GM10248 (cell line): ENCODE measurements at regions not wholly inside any gene's neighbourhood (a gene's known extent, or its start where the extent isn't known, plus 50 kb on each side); places are given as distances from the start of the nearest gene placed in this dataset.
"Not testable (repeated sequence)": the region's sequence is repeated elsewhere in the genome, so short reads cannot be mapped to it uniquely, and the experiment has no call there.

Experiments
- CTCF ChIA-PET: fragments of 300-600 bp; sonication (Branson Sonifier 250); formaldehyde crosslinking; extraction: SDS; loops from one replicate; lab custom pipeline; 2021; ENCODE audit warnings: antibody characterized with exemption; lab: Yijun Ruan, JAX
- POLR2A ChIA-PET: fragments of 350-650 bp; sonication (Branson Sonifier 250); formaldehyde crosslinking; extraction: SDS; loops from one replicate; lab custom pipeline; 2020; ENCODE audit warnings: antibody characterized with exemption; lab: Yijun Ruan, JAX
- DNase-seq: peaks from one replicate; pipeline ENCODE4 v3.0.0; 2012; ENCODE audit errors: extremely low spot score
- TF ChIP-seq, protein P1 (sequence below): IDR thresholded peaks from 2 replicates; pipeline ENCODE4 v1.5.1; 2012; ENCODE audit warnings: mild to moderate bottlenecking, low read depth; ENCODE audit errors: extremely low read depth, missing control alignments, control extremely low read depth

DNA sequence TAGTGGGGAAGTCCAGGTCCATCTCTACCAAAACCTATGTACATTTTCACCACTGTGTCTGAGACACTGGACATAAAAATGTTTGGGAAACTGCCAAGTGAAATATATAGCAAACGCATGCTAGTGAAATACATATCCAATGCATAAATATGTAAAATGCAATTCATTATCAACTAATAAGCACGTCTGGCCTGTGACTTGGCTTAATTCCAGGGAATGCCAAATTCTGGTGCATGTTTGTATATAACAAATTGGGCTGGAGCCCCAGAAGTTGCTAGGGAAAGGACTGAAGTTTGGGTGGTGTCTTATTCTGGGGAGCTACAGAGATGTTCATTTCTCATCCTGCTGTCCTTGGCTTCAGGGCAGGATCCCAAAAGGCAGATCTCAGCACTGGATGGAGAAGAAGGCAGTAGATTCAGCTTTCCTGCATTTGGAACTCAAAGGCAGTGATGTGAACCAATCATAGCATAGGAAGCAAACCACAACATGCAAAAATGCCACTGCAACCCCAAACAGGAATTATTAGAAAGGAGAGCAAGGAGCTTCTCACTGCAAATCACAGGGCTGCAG is 184.3 kb downstream of the HS3ST3A1 start:
- CTCF ChIA-PET, result no interaction called here
- DNase-seq, result no peak
- POLR2A ChIA-PET, result no interaction called here
- TF ChIP-seq, protein P1, sequence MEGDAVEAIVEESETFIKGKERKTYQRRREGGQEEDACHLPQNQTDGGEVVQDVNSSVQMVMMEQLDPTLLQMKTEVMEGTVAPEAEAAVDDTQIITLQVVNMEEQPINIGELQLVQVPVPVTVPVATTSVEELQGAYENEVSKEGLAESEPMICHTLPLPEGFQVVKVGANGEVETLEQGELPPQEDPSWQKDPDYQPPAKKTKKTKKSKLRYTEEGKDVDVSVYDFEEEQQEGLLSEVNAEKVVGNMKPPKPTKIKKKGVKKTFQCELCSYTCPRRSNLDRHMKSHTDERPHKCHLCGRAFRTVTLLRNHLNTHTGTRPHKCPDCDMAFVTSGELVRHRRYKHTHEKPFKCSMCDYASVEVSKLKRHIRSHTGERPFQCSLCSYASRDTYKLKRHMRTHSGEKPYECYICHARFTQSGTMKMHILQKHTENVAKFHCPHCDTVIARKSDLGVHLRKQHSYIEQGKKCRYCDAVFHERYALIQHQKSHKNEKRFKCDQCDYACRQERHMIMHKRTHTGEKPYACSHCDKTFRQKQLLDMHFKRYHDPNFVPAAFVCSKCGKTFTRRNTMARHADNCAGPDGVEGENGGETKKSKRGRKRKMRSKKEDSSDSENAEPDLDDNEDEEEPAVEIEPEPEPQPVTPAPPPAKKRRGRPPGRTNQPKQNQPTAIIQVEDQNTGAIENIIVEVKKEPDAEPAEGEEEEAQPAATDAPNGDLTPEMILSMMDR, result no peak

DNA sequence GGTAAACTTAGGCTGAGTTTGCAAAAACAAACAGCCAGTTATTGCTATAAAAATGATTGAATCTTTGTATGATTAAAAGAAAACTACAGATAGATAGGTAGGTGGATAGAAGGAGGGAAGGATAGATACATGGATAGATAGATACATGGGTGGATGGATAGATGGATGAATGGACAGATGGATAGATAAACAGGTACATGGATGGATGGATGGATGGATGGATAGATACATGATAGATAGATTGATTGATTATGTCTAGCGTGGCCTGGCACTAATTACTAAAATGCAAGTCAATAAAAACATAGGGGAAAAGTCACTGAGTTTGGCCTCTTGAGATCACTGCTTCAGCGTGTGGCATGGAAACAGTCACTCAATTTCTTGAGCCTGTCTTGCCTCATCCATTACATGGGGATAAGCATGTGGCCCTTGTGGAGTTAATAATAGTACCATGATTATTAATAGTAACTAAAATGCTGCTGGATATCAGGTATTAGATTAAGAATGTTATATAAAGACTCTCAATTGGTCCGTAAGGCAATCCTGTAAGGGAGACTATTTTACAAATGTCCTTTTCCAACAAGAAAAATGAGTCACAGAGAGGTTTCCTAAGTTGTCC is 184.9 kb downstream of the HS3ST3A1 start:
- DNase-seq, result no peak
- POLR2A ChIA-PET, result no interaction called here
- CTCF ChIA-PET, result no interaction called here
- TF ChIP-seq, protein P1, result no peak

DNA sequence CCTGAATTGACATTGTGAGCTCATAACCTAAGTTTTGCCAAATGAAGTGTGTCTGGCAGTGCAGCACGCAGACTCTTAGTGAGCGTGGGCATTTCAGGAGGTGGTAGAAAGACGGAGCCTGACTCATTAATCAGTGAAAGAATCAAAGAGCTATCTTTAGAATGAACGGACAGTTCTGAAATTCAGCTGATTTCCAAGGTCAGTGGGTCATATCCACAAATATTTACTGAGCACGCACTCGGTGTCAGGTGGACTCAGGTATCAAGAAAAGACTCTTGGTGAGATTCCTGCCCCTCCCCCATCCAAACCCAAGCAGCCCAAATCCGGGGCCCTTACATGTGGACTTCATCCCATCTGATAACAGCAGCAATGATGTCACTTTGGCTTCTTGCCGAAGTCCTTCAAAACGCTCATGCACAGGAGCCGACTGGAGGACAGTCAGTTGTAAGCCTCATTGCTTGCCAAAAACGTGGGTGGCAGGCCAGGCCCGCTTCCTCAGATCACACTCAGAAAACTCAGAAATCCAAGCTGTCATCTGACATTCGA is 185.8 kb downstream of the HS3ST3A1 start:
- POLR2A ChIA-PET, result no interaction called here
- no peak for DNase-seq
- CTCF ChIA-PET, result no interaction called here
- TF ChIP-seq, protein P1, result no peak

DNA sequence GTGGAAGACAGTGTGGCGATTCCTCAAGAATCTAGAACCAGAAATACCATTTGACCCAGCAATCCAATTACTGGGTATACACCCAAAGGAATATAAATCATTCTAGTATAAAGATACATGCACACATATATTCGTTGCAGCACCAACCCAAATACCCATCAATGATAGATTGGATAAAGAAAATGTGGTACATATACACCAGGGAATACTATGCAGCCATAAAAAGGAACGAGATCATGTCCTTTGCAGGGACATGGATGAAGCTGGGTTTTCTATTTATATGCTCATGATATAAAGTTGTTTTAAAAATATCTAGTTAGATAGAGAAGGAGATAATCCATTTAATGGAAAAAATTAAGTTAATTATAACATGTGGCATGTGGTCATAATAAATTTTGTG is 186.5 kb downstream of the HS3ST3A1 start:
- POLR2A ChIA-PET, DNase-seq, CTCF ChIA-PET: not testable (repeated sequence)

DNA sequence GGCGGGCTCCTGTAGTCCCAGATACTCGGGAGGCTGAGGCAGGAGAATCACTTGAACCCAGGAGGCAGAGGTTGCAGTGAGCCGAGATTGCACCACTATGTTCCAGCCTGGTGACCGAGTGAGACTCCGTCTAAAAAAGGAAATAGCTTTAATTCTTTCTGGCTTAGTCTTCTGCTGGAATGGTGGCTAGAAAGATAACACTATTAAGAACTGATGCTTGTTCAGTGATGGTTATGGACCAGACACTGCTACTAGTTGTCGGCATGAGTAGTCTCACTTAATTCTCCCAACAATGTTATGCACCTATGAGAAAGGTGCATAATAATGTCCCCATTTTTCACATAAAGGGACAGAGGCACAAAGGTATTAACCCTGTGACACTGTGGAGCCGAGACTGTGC is 188.7 kb downstream of the HS3ST3A1 start:
- POLR2A ChIA-PET, result no interaction called here
- TF ChIP-seq, protein P1, result no peak
- DNase-seq, result no peak
- CTCF ChIA-PET, result no interaction called here

DNA sequence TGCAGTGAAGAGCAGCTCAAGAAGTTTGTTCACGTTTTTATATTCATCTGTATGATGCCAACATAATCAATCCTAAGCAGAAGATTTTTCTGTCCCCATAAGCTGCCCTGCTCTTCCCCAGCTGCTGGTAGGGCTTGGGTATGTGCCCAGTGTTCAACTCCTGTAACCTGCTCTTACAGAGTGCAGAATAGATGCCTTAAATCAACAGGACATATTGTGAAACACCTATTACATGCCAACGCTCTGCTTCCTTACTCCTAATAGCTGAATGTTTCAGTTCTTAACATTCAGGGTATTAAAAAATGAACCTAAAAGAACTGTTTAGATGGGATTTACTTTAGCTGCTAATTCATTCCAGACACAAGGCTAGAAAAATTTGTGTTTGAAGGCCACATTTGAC is 190.9 kb downstream of the HS3ST3A1 start:
- POLR2A ChIA-PET, result no interaction called here
- TF ChIP-seq, protein P1, result no peak
- CTCF ChIA-PET, result interaction anchor here (1.4 kb wide), 1 partner anchor 9 kb away, joined by 5 read pairs; no protein-coding TSS in a partner anchor
- no peak for DNase-seq

DNA sequence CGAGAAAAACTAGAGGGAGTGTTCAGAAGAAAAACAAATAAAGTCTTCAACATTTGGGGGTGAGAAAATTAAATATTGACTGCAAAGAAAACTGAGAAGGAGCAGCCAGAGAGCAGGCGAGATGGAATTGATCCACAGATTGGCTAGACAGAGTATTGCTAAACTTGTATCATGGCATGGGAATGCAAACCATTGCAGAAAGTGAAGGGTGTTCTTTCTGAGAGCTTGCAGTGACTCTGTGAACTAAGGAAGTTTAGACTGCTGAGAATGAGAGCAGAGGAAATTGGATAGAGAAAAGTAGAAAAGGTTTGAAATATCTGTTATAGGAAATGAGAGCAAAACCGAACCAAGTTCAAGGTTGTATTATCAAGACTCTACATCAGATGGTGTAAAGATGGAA is 191.5 kb downstream of the HS3ST3A1 start:
- ChIA-PET CTCF (interaction anchor here (1.4 kb wide), 1 partner anchor 10 kb away, joined by 5 read pairs; no protein-coding TSS in a partner anchor), POLR2A (no interaction called here)
- TF ChIP-seq, protein P1, result no peak
- no peak for DNase-seq
